Thyroid gland (tissue), 4 donors: ENCODE measurements at regions not wholly inside any gene's neighbourhood (a gene's known extent, or its start where the extent isn't known, plus 50 kb on each side); places are given as distances from the start of the nearest gene placed in this dataset.
"Not testable (repeated sequence)": the region's sequence is repeated elsewhere in the genome, so short reads cannot be mapped to it uniquely, and the experiment has no call there.

Experiments
- DNase-seq, 2 donors: peaks; one replicate each; pipeline ENCODE4 v3.0.0-alpha.2; 2019
- H3K27ac ChIP-seq, 3 donors: fragments of 200-600 bp; sonication (generic); 1 replicate in 2 of 3; 2 replicates in 1 of 3; pipeline ENCODE4 v1.5.1; 2016 to 2019; ENCODE audit warnings: mild to moderate bottlenecking in 1 of 3, moderate library complexity in 1 of 3
- H3K27me3 ChIP-seq: fragments of 200-600 bp; sonication (generic); one replicate; pipeline ENCODE4 v1.5.1; 2019
- H3K36me3 ChIP-seq, 2 donors: fragments of 200-600 bp; sonication (generic); one replicate each; pipeline ENCODE4 v1.5.1; 2016 to 2019
- H3K4me1 ChIP-seq, 2 donors: fragments of 200-600 bp; sonication (generic); one replicate each; pipeline ENCODE4 v1.5.1; 2017 to 2019
- H3K4me3 ChIP-seq, 3 donors: fragments of 200-600 bp; sonication (generic); replicated peaks in 1 of 3; 1 replicate in 2 of 3; 2 replicates in 1 of 3; pipeline ENCODE4 v1.5.1; 2016; ENCODE audit warnings: mild to moderate bottlenecking in 1 of 3
- H3K9me3 ChIP-seq: fragments of 200-600 bp; sonication (generic); one replicate; pipeline ENCODE4 v1.5.1; 2017
- CTCF ChIP-seq, 6 experiments: fragments of 200-600 bp in 3 of 6; fragments of 450-650 bp in 3 of 6; sonication (generic) in 3 of 6; IDR thresholded peaks; one replicate each; pipeline ENCODE4 v1.5.1; 2016 to 2019; ENCODE audit warnings: antibody characterized with exemption in 6 of 6, mild to moderate bottlenecking in 2 of 6, inconsistent platforms in 1 of 6, moderate library complexity in 1 of 6
- POLR2A ChIP-seq, 2 donors: fragments of 450-650 bp; IDR thresholded peaks; one replicate each; pipeline ENCODE4 v1.6.1; 2017; ENCODE audit warnings: antibody characterized with exemption in 2 of 2, mild to moderate bottlenecking in 2 of 2, moderate library complexity in 1 of 2
- WGBS, 2 donors: methylation state at CpG; one replicate each; pipeline ENCODE4 v1.1.5; 2017; 5-methylcytosine and 5-hydroxymethylcytosine counted together
- intact Hi-C: fragments of 100-400 bp; cut with DNase I; formaldehyde crosslinking; loops from one replicate; pipeline ENCODE4 v1.15.1; 2023

- Histone ChIP-seq H3K9me3 (no peaks in the 10 kb centered on the region), H3K4me3 (no peak overlapping the region), H3K4me1 (peaks cover 14 to 31% of the 10 kb centered on the region in 2 donors), H3K36me3 (no peaks in the 10 kb centered on the region), H3K27ac (no peak overlapping the region), H3K27me3 (no peaks in the 10 kb centered on the region)
- 60 to 89% methylated on average over 1 of the region's 1 CpG for WGBS, 2 donors
- DNase-seq, result no peak
- TF ChIP-seq POLR2A (IDR thresholded peaks at IDR 0.05) (no peak), CTCF (IDR thresholded peaks at IDR 0.05) (no peak)
- intact Hi-C loops, result no loop called here
Observed at GRCh38 chr3:150323770-150324169, 84.3 kb upstream of the TSC22D2 start.

GRCh38 chr3:150323091-150323490 is 85.0 kb upstream of the TSC22D2 start:
- H3K4me3 ChIP-seq, H3K27ac ChIP-seq, H3K27me3 ChIP-seq, H3K9me3 ChIP-seq, DNase-seq, intact Hi-C loops, H3K36me3 ChIP-seq: not testable (repeated sequence)
- 86 to 97% methylated on average over 2 to 6 of the region's 23 CpGs for WGBS, 2 donors
- H3K4me1 ChIP-seq, result peaks cover 7 to 25% of the 10 kb centered on the region in 2 donors

GRCh38 chr3:150320971-150321370 is 87.1 kb upstream of the TSC22D2 start:
- H3K27me3 ChIP-seq, intact Hi-C loops, H3K9me3 ChIP-seq, DNase-seq, H3K36me3 ChIP-seq, H3K4me3 ChIP-seq: not testable (repeated sequence)
- H3K27ac ChIP-seq, result peak overlapping the region in 1 of 3 donors; percentile 33
- WGBS, 2 donors, result 0 to 80% methylated on average over 1 of the region's 1 CpG
- H3K4me1 ChIP-seq, result peaks cover 8 to 21% of the 10 kb centered on the region in 2 donors

GRCh38 chr3:150319900-150320299 is 88.2 kb upstream of the TSC22D2 start:
- DNase-seq, result peak; percentile 23 to 29
- Histone ChIP-seq H3K4me1 (peaks cover 17 to 32% of the 10 kb centered on the region in 2 donors), H3K27ac (peak overlapping the region in 1 of 3 donors; percentile 22), H3K9me3 (no peaks in the 10 kb centered on the region), H3K27me3 (no peaks in the 10 kb centered on the region), H3K4me3 (no peak overlapping the region), H3K36me3 (no peaks in the 10 kb centered on the region)
- TF ChIP-seq POLR2A (IDR thresholded peaks at IDR 0.05) (no peak), CTCF (IDR thresholded peaks at IDR 0.05) (no peak)
- intact Hi-C loops, result no loop called here

GRCh38 chr3:150317469-150317868 is 90.6 kb upstream of the TSC22D2 start:
- no peaks in the 10 kb centered on the region for H3K9me3 ChIP-seq
- H3K4me3 ChIP-seq, result no peak overlapping the region
- H3K4me1 ChIP-seq, result peaks cover 26 to 39% of the 10 kb centered on the region in 2 donors
- intact Hi-C loops, result no loop called here
- no peaks in the 10 kb centered on the region for H3K27me3 ChIP-seq
- 88 to 94% methylated on average over 2 of the region's 2 CpGs for WGBS, 2 donors
- no peak for DNase-seq
- no peaks in the 10 kb centered on the region for H3K36me3 ChIP-seq
- TF ChIP-seq POLR2A (IDR thresholded peaks at IDR 0.05) (no peak), CTCF (IDR thresholded peaks at IDR 0.05) (no peak)
- no peak overlapping the region for H3K27ac ChIP-seq

GRCh38 chr3:150315721-150316120 is 92.4 kb upstream of the TSC22D2 start:
- peak overlapping the region in 2 of 3 donors; percentile 38 to 51 for H3K27ac ChIP-seq
- WGBS, 2 donors, result 12 to 20% methylated on average over 1 of the region's 1 CpG
- TF ChIP-seq CTCF (IDR thresholded peaks at IDR 0.05) (no peak), POLR2A (IDR thresholded peaks at IDR 0.05) (no peak)
- DNase-seq, result peak; percentile 11 to 16
- peaks cover 27 to 30% of the 10 kb centered on the region in 2 donors for H3K4me1 ChIP-seq
- H3K27me3 ChIP-seq, result no peaks in the 10 kb centered on the region
- intact Hi-C loops, result no loop called here
- H3K36me3 ChIP-seq, result no peaks in the 10 kb centered on the region
- H3K9me3 ChIP-seq, result no peaks in the 10 kb centered on the region
- no peak overlapping the region for H3K4me3 ChIP-seq
